Muscle of leg (tissue), 3 donors: ENCODE measurements at regions not wholly inside any gene's neighbourhood (a gene's known extent, or its start where the extent isn't known, plus 50 kb on each side); places are given as distances from the start of the nearest gene placed in this dataset.

Source experiments
- DNase-seq: peaks from one replicate; pipeline ENCODE4 v3.0.0; 2013
- H3K27ac ChIP-seq: one replicate; pipeline ENCODE4 v1.5.1; 2013; ENCODE audit warnings: mild to moderate bottlenecking, low read length, control low read depth
- H3K27me3 ChIP-seq: one replicate; pipeline ENCODE4 v1.6.1; 2013; ENCODE audit warnings: low read length; ENCODE audit not compliant: control insufficient read depth, insufficient read depth
- H3K36me3 ChIP-seq: one replicate; pipeline ENCODE4 v1.6.1; 2013; ENCODE audit warnings: low read length; ENCODE audit not compliant: control insufficient read depth, insufficient read depth
- H3K4me1 ChIP-seq: one replicate; pipeline ENCODE4 v1.6.1; 2013; ENCODE audit warnings: low read length; ENCODE audit not compliant: control insufficient read depth, insufficient read depth
- H3K4me3 ChIP-seq: one replicate; pipeline ENCODE4 v1.5.1; 2013; ENCODE audit warnings: low read length, control low read depth
- H3K9me3 ChIP-seq: replicated peaks from 2 replicates; pipeline ENCODE4 v1.6.1; 2013; ENCODE audit warnings: low read depth, low read length; ENCODE audit not compliant: control insufficient read depth
- WGBS: methylation state at CpG from one replicate; pipeline ENCODE4 v1.1.5; 2013; ENCODE audit warnings: missing lambda C conversion rate; ENCODE audit not compliant: insufficient coverage; 5-methylcytosine and 5-hydroxymethylcytosine counted together

- Histone ChIP-seq H3K4me3 (no peak overlapping the region), H3K27me3 (no peaks in the 10 kb centered on the region), H3K4me1 (no peaks in the 10 kb centered on the region), H3K36me3 (no peaks in the 10 kb centered on the region), H3K9me3 (no peaks in the 10 kb centered on the region), H3K27ac (no peak overlapping the region)
- no peak for DNase-seq
- no CpG with 5 or more reads among the region's 3 CpGs for WGBS
Measured at GRCh38 chr4:184879271-184879670, 53.5 kb upstream of the ACSL1 start.

DNA sequence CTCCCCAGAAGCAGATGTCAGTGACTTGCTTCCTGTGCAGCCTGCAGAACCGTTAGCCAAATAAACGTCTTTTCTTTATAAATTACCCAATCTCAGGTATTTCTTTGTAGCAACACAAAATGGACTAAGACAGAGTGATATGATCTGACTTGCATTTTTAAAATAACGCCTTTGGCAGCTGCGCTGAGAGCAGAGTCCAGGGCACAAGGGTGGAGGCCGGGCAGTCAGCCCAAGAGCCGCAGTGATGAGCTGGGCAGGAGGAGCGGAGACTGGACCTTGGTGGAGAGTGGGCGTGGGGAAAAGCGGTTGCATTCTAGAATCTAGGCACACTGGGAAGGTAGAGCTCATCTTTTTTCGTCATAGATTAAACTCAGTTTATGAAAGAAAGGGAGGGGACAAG lies 56.5 kb upstream of the ACSL1 start:
- no peak for DNase-seq
- H3K36me3 ChIP-seq, result no peaks in the 10 kb centered on the region
- H3K9me3 ChIP-seq, result no peaks in the 10 kb centered on the region
- WGBS, result 77% methylated on average over 9 of the region's 10 CpGs
- H3K27ac ChIP-seq, result no peak overlapping the region
- H3K4me1 ChIP-seq, result peaks cover 2% of the 10 kb centered on the region
- no peak overlapping the region for H3K4me3 ChIP-seq
- no peaks in the 10 kb centered on the region for H3K27me3 ChIP-seq

GRCh38 chr4:184883024-184883423 lies 57.3 kb upstream of the ACSL1 start:
- Histone ChIP-seq H3K27ac (no peak overlapping the region), H3K27me3 (no peaks in the 10 kb centered on the region), H3K4me3 (no peak overlapping the region), H3K36me3 (no peaks in the 10 kb centered on the region), H3K9me3 (no peaks in the 10 kb centered on the region), H3K4me1 (peaks cover 2% of the 10 kb centered on the region)
- no peak for DNase-seq
- 73% methylated on average over 5 of the region's 6 CpGs for WGBS

- DNase-seq, result no peak
- H3K27ac ChIP-seq, result no peak overlapping the region
- peaks cover 2% of the 10 kb centered on the region for H3K4me1 ChIP-seq
- H3K27me3 ChIP-seq, result no peaks in the 10 kb centered on the region
- 60% methylated on average over 1 of the region's 5 CpGs for WGBS
- H3K4me3 ChIP-seq, result no peak overlapping the region
- no peaks in the 10 kb centered on the region for H3K9me3 ChIP-seq
- H3K36me3 ChIP-seq, result no peaks in the 10 kb centered on the region
Measured at GRCh38 chr4:184884883-184885282, 59.1 kb upstream of the ACSL1 start.

- DNase-seq, result no peak
- H3K36me3 ChIP-seq, result no peaks in the 10 kb centered on the region
- H3K4me1 ChIP-seq, result peaks cover 2% of the 10 kb centered on the region
- H3K27ac ChIP-seq, result no peak overlapping the region
- 100% methylated on average over 3 of the region's 4 CpGs for WGBS
- no peaks in the 10 kb centered on the region for H3K27me3 ChIP-seq
- no peak overlapping the region for H3K4me3 ChIP-seq
- no peaks in the 10 kb centered on the region for H3K9me3 ChIP-seq
Measured at GRCh38 chr4:184885602-184886001, 59.8 kb upstream of the ACSL1 start.

GRCh38 chr4:184887333-184887732 lies 61.6 kb upstream of the ACSL1 start:
- Histone ChIP-seq H3K4me1 (peaks cover 2% of the 10 kb centered on the region), H3K9me3 (no peaks in the 10 kb centered on the region), H3K27me3 (no peaks in the 10 kb centered on the region), H3K4me3 (no peak overlapping the region), H3K36me3 (no peaks in the 10 kb centered on the region), H3K27ac (no peak overlapping the region)
- no peak for DNase-seq
- 83% methylated on average over 1 of the region's 3 CpGs for WGBS

DNA sequence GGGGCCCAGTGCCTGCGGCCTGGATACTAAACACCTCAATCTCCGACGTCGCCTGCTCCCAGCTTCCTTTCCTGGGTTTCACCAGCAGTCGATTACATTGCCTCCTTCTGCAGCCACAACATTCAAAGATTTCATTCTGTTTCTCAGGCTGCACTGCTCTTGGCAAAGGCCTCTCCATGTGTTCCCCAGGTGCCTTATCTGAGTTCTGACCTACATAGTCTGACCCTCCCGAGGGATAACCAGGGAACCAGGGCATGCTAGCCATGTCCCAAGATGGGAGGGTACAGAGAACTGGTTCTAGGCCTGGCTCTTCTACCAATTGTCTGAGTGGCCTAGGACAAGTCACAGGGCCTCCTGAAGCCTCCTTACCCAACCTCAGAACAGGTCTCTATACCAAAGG lies 62.2 kb upstream of the ACSL1 start:
- Histone ChIP-seq H3K36me3 (no peaks in the 10 kb centered on the region), H3K4me1 (peaks cover 2% of the 10 kb centered on the region), H3K27me3 (no peaks in the 10 kb centered on the region), H3K27ac (no peak overlapping the region), H3K4me3 (no peak overlapping the region), H3K9me3 (no peaks in the 10 kb centered on the region)
- no peak for DNase-seq
- 82% methylated on average over 6 of the region's 6 CpGs for WGBS

- DNase-seq, result peak; percentile 39
- Histone ChIP-seq H3K4me3 (no peak overlapping the region), H3K9me3 (peaks cover 3% of the 10 kb centered on the region), H3K36me3 (no peaks in the 10 kb centered on the region), H3K27me3 (no peaks in the 10 kb centered on the region), H3K27ac (no peak overlapping the region), H3K4me1 (no peaks in the 10 kb centered on the region)
- 75% methylated on average over 6 of the region's 13 CpGs for WGBS
Measured at GRCh38 chr4:184889666-184890335, 64.0 kb upstream of the ACSL1 start.

- Histone ChIP-seq H3K27me3 (no peaks in the 10 kb centered on the region), H3K36me3 (no peaks in the 10 kb centered on the region), H3K9me3 (peaks cover 3% of the 10 kb centered on the region), H3K4me3 (no peak overlapping the region), H3K27ac (no peak overlapping the region), H3K4me1 (no peaks in the 10 kb centered on the region)
- no CpG with 5 or more reads among the region's 5 CpGs for WGBS
- no peak for DNase-seq
Measured at GRCh38 chr4:184890499-184890898, 64.7 kb upstream of the ACSL1 start.

GRCh38 chr4:184891816-184892397 lies 66.1 kb upstream of the ACSL1 start:
- Histone ChIP-seq H3K4me1 (no peaks in the 10 kb centered on the region), H3K27me3 (no peaks in the 10 kb centered on the region), H3K27ac (no peak overlapping the region), H3K4me3 (no peak overlapping the region), H3K9me3 (peaks cover 3% of the 10 kb centered on the region), H3K36me3 (no peaks in the 10 kb centered on the region)
- DNase-seq, result no peak
- no CpG with 5 or more reads among the region's 2 CpGs for WGBS

DNA sequence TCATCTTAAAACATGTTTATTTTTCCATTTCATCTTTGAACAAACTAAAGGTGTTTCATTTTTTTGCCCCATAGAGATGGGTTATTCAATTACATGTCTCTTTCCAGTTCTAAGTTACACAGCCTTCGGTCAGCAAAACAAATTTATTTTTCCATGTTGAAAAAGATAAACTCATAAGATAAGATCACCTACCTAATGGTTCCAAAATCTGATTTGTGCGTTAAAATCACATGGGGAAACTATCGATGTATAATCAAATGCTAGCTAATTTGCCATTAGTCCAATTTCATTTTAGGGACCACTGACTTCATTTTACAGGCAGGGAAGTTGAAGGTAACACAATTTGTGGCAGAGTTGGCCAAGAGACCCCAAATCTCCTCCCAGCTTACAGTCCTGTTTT lies 67.2 kb upstream of the ACSL1 start:
- H3K4me1 ChIP-seq, result peaks cover 8% of the 10 kb centered on the region
- H3K9me3 ChIP-seq, result peaks cover 3% of the 10 kb centered on the region
- DNase-seq, result no peak
- no peaks in the 10 kb centered on the region for H3K27me3 ChIP-seq
- H3K36me3 ChIP-seq, result no peaks in the 10 kb centered on the region
- no CpG with 5 or more reads among the region's 3 CpGs for WGBS
- no peak overlapping the region for H3K4me3 ChIP-seq
- H3K27ac ChIP-seq, result no peak overlapping the region
